GM19438 (cell line): ENCODE measurements at regions not wholly inside any gene's neighbourhood (a gene's known extent, or its start where the extent isn't known, plus 50 kb on each side); places are given as distances from the start of the nearest gene placed in this dataset.
"Not testable (repeated sequence)": the region's sequence is repeated elsewhere in the genome, so short reads cannot be mapped to it uniquely, and the experiment has no call there.

Experiments used
- ATAC-seq: cut with Tn5 transposase; IDR thresholded peaks from one replicate; pipeline ENCODE4 v1.9.1; 2021; ENCODE audit warnings: low read depth; ENCODE audit not compliant: unreplicated experiment

DNA sequence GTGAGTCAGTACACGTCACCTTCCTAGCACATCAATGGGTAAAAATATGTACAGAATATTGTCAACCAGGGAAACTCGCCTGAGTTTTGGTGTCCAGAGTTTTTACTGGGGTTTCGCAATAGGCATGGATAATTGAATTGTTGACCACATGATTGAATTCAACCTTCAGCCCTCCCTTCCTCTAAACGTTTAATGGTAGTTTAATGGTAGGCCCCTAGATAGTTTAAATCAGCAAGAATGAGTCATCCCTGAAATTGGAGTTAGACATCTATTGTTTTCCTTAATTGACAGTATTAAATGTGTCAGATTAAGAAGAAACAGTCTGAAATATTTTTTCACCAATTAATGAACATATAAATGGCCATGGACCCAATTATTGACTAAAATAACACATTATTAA lies 57.8 kb upstream of the CACNA2D1 start:
- ATAC-seq: no peak

DNA sequence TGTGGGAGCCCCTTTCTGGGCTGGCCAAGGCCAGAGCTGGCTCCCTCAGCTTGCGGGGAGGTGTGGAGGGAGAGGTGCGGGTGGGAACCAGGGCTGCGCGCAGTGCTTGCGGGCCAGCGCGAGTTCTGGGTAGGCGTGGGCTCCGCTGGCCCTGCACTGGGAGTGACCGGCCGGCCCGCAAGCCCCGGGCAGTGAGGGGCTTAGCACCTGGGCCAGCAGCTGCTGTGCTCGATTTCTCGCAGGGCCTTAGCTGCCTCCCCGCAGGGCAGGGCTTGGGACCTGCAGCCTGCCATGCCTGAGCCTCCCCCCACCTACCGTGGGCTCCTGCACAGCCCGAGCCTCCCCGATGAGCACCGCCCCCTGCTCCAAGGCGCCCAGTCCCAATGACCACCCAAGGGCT lies 56.0 kb upstream of the CACNA2D1 start:
- ATAC-seq: not testable (repeated sequence)

DNA sequence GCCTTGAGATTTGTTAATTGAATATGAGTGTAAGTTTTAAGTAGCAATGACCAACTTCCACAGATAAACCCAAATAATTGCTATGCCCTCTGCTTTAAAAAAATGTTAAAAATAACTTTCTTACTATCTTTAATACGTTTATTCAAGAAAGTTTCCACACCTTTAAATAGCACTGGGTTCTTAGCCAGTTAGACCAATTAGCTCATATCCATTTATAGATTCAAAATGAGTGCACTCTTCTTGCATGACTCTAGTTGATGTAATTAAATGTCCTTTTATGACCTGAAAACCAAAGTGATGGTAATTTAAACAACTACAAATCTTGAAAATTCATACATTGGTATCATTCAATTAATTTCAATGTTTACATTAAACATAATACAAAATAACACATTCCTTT lies 50.8 kb upstream of the CACNA2D1 start:
- no peak for ATAC-seq
